CD4-positive, CD25-positive, alpha-beta regulatory T cell (primary cell): ENCODE measurements at regions not wholly inside any gene's neighbourhood (a gene's known extent, or its start where the extent isn't known, plus 50 kb on each side); places are given as distances from the start of the nearest gene placed in this dataset.

Source experiments
- ATAC-seq, 2 donors: fragments of 150-1000 bp; cut with Tn5 transposase; one replicate each; pipeline ENCODE4 v1.10.0; 2021; ENCODE audit warnings: low read depth in 2 of 2, moderate number of reproducible peaks in 2 of 2, moderate library complexity in 1 of 2
- DNase-seq, 3 donors: peaks; one replicate each; pipeline versions ENCODE4 v3.0.0 to v3.0.0-alpha.2; 2012 to 2022; ENCODE audit warnings: mixed read lengths in 1 of 3
- H3K27ac ChIP-seq: one replicate; pipeline ENCODE4 v1.7.0; 2013; ENCODE audit warnings: mild to moderate bottlenecking, low read length; ENCODE audit not compliant: insufficient read depth, poor library complexity, severe bottlenecking
- H3K27me3 ChIP-seq: one replicate; pipeline ENCODE4 v1.7.0; 2013; ENCODE audit warnings: low read length; ENCODE audit not compliant: control insufficient read depth, insufficient read depth
- H3K36me3 ChIP-seq: one replicate; pipeline ENCODE4 v1.7.0; 2013; ENCODE audit warnings: mild to moderate bottlenecking, low read length, moderate library complexity; ENCODE audit not compliant: control insufficient read depth, insufficient read depth
- H3K4me1 ChIP-seq: 2 replicates; pipeline ENCODE4 v1.7.0; 2013; ENCODE audit warnings: mild to moderate bottlenecking, low read length; ENCODE audit not compliant: insufficient read depth, control insufficient read depth, poor library complexity, severe bottlenecking
- H3K4me3 ChIP-seq: one replicate; pipeline ENCODE4 v1.7.0; 2013; ENCODE audit warnings: low read depth, mild to moderate bottlenecking, low read length, moderate library complexity
- H3K9me3 ChIP-seq, 2 experiments: 1 replicate in 1 of 2; 2 replicates in 1 of 2; pipeline ENCODE4 v1.7.0; 2013; ENCODE audit warnings: low read length in 2 of 2, mild to moderate bottlenecking in 1 of 2, moderate library complexity in 1 of 2; ENCODE audit not compliant: control insufficient read depth in 2 of 2
- H3K27ac Mint-ChIP-seq, 3 donors: one replicate each; pipeline ENCODE4 v1.8.0; 2020 to 2022; ENCODE audit warnings: mild to moderate bottlenecking in 3 of 3, mixed read lengths in 3 of 3, moderate library complexity in 2 of 3
- H3K27me3 Mint-ChIP-seq: one replicate; pipeline ENCODE4 v1.8.0; 2022; ENCODE audit warnings: mild to moderate bottlenecking, mixed read lengths
- H3K36me3 Mint-ChIP-seq: one replicate; pipeline ENCODE4 v1.8.0; 2020; ENCODE audit warnings: mixed read lengths
- H3K4me1 Mint-ChIP-seq, 4 donors: one replicate each; pipeline ENCODE4 v1.8.0; 2020 to 2022; ENCODE audit warnings: mixed read lengths in 4 of 4, mild to moderate bottlenecking in 1 of 4
- H3K4me3 Mint-ChIP-seq, 4 donors: one replicate each; pipeline ENCODE4 v1.8.0; 2020 to 2022; ENCODE audit warnings: mild to moderate bottlenecking in 4 of 4, mixed read lengths in 4 of 4, moderate library complexity in 3 of 4
- H3K9me3 Mint-ChIP-seq, 7 donors: one replicate each; pipeline ENCODE4 v1.8.0; 2020 to 2022; ENCODE audit warnings: mixed read lengths in 7 of 7, mild to moderate bottlenecking in 3 of 7, moderate library complexity in 2 of 7

DNA sequence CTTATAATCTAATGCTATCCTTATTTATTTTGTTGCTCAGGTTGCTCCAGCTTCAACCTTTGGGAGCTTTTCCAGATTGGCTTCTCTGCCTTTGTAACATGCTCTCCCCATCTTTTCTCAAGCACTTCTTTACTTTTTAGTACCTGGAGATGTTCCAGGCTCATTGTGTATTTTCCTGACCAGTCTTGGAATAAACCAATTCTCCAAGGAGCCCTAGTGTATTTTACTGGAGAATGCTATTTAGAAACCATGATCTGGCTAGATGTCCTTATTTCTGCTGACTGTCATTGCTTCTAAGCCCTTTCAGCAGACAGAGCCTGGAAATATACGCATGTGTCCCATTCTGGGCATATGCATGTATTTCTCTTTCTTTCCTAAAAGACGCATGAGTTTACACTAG lies 95.7 kb downstream of the EMX2 start:
- Mint-ChIP-seq H3K36me3 (no peaks in the 10 kb centered on the region), H3K27me3 (peaks cover 38% of the 10 kb centered on the region), H3K27ac (no peak overlapping the region), H3K4me3 (no peak overlapping the region), H3K9me3 (peaks cover 0 to 3% (median 0%) of the 10 kb centered on the region in 7 donors), H3K4me1 (no peaks in the 10 kb centered on the region)
- DNase-seq (no peak), ATAC-seq (no peak)
- Histone ChIP-seq H3K9me3 (no peaks in the 10 kb centered on the region), H3K27ac (no peak overlapping the region), H3K4me1 (no peaks in the 10 kb centered on the region), H3K27me3 (peaks cover 5% of the 10 kb centered on the region), H3K36me3 (no peaks in the 10 kb centered on the region), H3K4me3 (no peak overlapping the region)

DNA sequence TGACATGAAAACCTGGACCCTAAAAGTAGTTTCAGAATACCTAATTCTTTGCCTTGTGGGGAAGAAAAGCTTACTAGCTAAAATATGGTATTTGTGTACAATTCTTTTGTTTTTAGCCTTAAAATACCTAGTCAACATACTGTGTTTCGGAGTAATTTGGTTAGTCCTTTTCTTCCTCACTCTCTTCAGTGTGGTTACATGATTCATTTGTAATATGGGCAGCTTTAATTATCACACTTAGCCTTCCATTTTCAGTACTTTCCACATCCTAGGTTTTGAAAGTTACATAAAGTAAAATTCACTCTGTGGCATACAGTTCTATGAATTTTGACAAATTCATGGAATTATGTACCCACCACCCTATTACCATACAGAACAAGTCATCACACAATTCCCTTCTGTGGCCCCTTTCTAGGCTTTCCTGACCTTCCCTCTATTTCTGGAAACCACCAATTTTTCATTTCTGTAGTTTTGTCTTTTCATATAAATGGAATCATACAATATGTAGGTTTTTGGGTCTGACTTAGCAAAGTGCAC lies 96.2 kb downstream of the EMX2 start:
- no peak overlapping the region for H3K4me3 ChIP-seq
- Mint-ChIP-seq H3K4me1 (no peaks in the 10 kb centered on the region), H3K36me3 (no peaks in the 10 kb centered on the region), H3K4me3 (no peak overlapping the region), H3K27ac (no peak overlapping the region), H3K27me3 (peaks cover 36% of the 10 kb centered on the region), H3K9me3 (peaks cover 0 to 3% (median 0%) of the 10 kb centered on the region in 7 donors)
- H3K9me3 ChIP-seq = no peaks in the 10 kb centered on the region
- H3K36me3 ChIP-seq = no peaks in the 10 kb centered on the region
- no peaks in the 10 kb centered on the region for H3K4me1 ChIP-seq
- DNase-seq (no peak), ATAC-seq (no peak)
- peaks cover 4% of the 10 kb centered on the region for H3K27me3 ChIP-seq
- no peak overlapping the region for H3K27ac ChIP-seq

DNA sequence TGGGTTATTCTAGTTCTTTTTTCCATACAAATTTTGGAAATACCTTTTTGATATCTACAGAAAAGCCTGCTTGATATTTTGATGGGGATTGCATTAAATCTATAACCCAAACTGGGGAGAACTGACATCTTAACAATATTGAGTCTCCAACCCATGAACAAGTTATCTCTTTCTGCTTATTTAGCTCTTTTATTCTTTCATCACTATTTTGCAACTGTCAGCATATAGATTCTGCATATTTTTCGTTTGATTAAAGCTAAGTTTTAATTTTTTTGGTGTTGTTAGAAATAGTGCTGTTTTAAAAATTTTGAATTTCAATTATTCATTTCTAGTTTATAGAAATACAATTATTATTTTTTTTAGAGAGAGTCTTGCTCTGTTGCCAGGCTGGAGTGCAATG lies 97.9 kb downstream of the EMX2 start:
- Mint-ChIP-seq H3K9me3 (peaks cover 0 to 3% (median 0%) of the 10 kb centered on the region in 7 donors), H3K4me1 (no peaks in the 10 kb centered on the region), H3K36me3 (no peaks in the 10 kb centered on the region), H3K4me3 (no peak overlapping the region), H3K27ac (no peak overlapping the region), H3K27me3 (peaks cover 41% of the 10 kb centered on the region)
- no peaks in the 10 kb centered on the region for H3K36me3 ChIP-seq
- H3K4me3 ChIP-seq = no peak overlapping the region
- DNase-seq = no peak
- no peak overlapping the region for H3K27ac ChIP-seq
- no peaks in the 10 kb centered on the region for H3K4me1 ChIP-seq
- H3K27me3 ChIP-seq = no peaks in the 10 kb centered on the region
- H3K9me3 ChIP-seq = no peaks in the 10 kb centered on the region
- no peak for ATAC-seq

DNA sequence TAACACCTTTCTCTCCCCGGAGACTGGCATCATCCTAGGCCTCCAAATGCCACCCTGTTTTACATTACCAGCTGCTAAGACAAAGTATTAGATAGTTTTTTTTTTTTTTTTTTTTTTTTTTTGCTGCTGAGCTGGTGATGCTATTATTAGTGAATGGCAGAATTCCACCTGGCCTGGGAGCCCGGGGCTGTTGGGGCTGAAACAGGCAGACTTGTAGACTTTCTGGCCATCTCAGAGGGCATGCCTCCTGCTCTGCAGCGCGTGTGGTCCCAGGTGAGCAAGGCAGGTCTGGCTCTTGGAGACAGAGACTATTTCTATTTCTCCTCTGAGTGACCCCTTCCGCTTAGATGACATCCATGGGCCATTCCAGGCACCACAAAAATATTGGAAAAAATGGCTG lies 104.2 kb downstream of the EMX2 start:
- Mint-ChIP-seq H3K27ac (no peak overlapping the region), H3K9me3 (peaks cover 0 to 5% (median 4%) of the 10 kb centered on the region in 7 donors), H3K36me3 (no peaks in the 10 kb centered on the region), H3K4me3 (no peak overlapping the region), H3K4me1 (no peaks in the 10 kb centered on the region), H3K27me3 (peaks cover 54% of the 10 kb centered on the region)
- no peaks in the 10 kb centered on the region for H3K36me3 ChIP-seq
- H3K27ac ChIP-seq = no peak overlapping the region
- H3K4me3 ChIP-seq = no peak overlapping the region
- no peaks in the 10 kb centered on the region for H3K4me1 ChIP-seq
- H3K9me3 ChIP-seq = no peaks in the 10 kb centered on the region
- H3K27me3 ChIP-seq = peaks cover 2% of the 10 kb centered on the region
- no peak for ATAC-seq
- no peak for DNase-seq

DNA sequence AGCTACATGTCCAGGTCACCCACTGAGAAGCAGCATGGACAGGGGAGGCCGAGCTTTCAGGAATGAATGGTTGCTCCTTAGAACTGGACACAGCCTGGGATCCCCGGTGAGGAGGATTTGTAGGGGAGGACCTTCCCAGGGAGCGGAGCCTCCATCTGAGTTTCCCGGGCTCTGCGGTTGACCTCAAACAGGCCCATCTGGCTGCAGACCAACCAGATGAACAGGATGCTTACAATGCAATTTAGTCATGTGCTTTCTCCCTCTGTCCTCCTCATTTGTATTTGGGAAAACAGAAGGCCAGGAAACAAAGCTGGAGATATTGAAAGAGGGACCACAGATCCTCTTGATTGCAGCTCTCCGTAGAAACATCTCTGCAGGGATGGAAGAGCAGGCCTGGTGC lies 104.8 kb downstream of the EMX2 start:
- DNase-seq = no peak
- Mint-ChIP-seq H3K9me3 (peaks cover 0 to 5% (median 4%) of the 10 kb centered on the region in 7 donors), H3K27ac (no peak overlapping the region), H3K4me3 (no peak overlapping the region), H3K27me3 (peaks cover 48% of the 10 kb centered on the region), H3K4me1 (no peaks in the 10 kb centered on the region), H3K36me3 (no peaks in the 10 kb centered on the region)
- H3K9me3 ChIP-seq = no peaks in the 10 kb centered on the region
- H3K27ac ChIP-seq = no peak overlapping the region
- no peaks in the 10 kb centered on the region for H3K36me3 ChIP-seq
- no peaks in the 10 kb centered on the region for H3K4me1 ChIP-seq
- peaks cover 2% of the 10 kb centered on the region for H3K27me3 ChIP-seq
- no peak overlapping the region for H3K4me3 ChIP-seq
- ATAC-seq = no peak

DNA sequence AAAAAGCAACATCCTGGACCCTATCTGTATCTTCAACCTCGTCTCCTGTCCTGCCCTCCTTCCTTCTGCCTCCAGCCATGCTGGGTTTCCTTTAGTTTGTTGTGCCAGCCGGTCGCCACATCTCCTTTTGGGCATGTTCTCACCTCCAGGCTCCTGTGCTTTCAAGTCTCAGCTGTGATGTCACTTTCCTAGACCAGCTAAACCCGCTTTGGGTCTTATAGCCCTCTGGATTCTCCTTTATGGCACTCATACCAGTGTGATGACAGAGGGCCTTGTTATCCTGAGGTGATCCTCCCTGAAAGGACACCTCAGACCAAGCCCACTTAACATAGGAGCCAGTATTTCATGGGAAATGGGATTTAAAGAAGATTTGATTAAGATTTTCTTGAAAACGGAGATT lies 108.6 kb downstream of the EMX2 start:
- no peak overlapping the region for H3K27ac Mint-ChIP-seq
- no peak overlapping the region for H3K4me3 Mint-ChIP-seq
- H3K36me3 Mint-ChIP-seq = no peaks in the 10 kb centered on the region
- DNase-seq (no peak), ATAC-seq (no peak)
- Histone ChIP-seq H3K4me3 (no peak overlapping the region), H3K27me3 (no peaks in the 10 kb centered on the region), H3K4me1 (no peaks in the 10 kb centered on the region), H3K36me3 (no peaks in the 10 kb centered on the region), H3K9me3 (no peaks in the 10 kb centered on the region), H3K27ac (no peak overlapping the region)
- H3K27me3 Mint-ChIP-seq = peaks cover 35% of the 10 kb centered on the region
- peaks cover 0 to 16% (median 5%) of the 10 kb centered on the region in 7 donors for H3K9me3 Mint-ChIP-seq
- H3K4me1 Mint-ChIP-seq = peaks cover 0 to 12% (median 2%) of the 10 kb centered on the region in 4 donors

DNA sequence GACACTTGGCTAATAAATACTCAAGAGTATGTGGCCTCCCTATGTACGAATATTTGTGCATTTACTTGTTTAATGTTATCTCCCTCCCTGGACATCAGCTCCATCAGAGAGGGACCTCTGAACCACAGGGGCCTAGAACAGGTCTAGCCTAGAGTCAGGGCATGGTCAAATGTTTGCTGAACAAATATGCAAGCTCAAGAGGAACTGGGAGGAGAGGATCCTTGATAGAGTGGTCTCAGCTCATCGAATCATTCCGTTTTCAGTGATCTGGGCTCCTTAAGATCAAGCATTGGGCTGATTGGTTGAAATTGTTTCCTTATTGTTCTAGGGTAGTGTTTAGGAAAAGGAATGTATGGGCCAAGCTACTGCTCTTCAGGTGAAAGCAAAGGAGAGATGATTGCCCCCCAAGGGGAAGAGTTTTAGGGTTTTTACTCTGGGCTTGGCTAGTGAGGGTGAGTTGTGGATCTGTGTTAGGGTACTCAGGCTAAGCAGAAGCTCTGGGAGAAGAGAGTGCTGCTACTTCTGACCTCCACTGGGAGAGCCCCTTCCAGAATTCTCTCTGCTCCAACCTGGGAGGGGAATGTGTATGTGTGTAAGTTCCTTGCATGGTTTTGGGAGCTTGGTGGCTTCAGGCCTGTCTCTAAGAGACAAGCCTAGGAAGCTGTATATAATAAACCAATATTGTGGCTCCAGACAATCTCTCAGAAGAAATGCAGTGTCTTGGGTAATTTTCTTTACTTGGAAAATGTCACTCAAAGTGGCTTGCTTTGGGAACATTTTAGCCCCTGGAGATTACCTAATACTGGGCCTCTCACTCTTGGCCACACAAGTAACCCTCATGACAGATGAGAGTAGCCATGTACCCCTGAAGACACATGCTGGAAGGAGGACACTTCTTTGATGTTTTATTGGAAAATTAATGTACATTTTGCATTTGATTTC lies 110.0 kb downstream of the EMX2 start:
- Mint-ChIP-seq H3K4me1 (peaks cover 0 to 12% (median 2%) of the 10 kb centered on the region in 4 donors), H3K4me3 (no peak overlapping the region), H3K27me3 (peaks cover 22% of the 10 kb centered on the region), H3K9me3 (peaks cover 0 to 18% (median 6%) of the 10 kb centered on the region in 7 donors), H3K36me3 (no peaks in the 10 kb centered on the region), H3K27ac (no peak overlapping the region)
- Histone ChIP-seq H3K4me1 (no peaks in the 10 kb centered on the region), H3K27me3 (no peaks in the 10 kb centered on the region), H3K4me3 (no peak overlapping the region), H3K9me3 (no peaks in the 10 kb centered on the region), H3K27ac (no peak overlapping the region), H3K36me3 (no peaks in the 10 kb centered on the region)
- no peak for DNase-seq
- no peak for ATAC-seq

DNA sequence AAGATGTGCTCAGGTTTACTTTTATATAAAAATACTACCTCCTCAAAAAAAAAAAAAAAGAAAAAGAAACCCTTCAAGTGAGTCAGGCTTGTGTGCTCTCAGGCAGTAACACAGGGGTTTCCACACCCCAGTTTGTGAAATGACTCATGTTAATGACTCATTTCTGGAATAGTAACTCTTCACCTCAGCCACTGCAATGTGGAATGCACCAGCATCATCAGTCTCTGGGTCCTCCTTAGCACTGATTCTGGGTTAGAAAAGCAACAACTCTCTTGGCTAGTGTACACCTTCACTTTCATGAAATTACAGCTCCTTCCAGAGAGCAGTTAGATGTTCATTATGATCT lies 110.6 kb downstream of the EMX2 start:
- no peak overlapping the region for H3K27ac Mint-ChIP-seq
- H3K4me3 Mint-ChIP-seq = no peak overlapping the region
- H3K36me3 Mint-ChIP-seq = no peaks in the 10 kb centered on the region
- peaks cover 0 to 16% (median 8%) of the 10 kb centered on the region in 7 donors for H3K9me3 Mint-ChIP-seq
- peaks cover 15% of the 10 kb centered on the region for H3K27me3 Mint-ChIP-seq
- DNase-seq = peak in 2 of 3 donors; percentile 12 to 78
- no peak overlapping the region for H3K27ac ChIP-seq
- no peak overlapping the region for H3K4me3 ChIP-seq
- peak; percentile 44 to 52 for ATAC-seq
- no peaks in the 10 kb centered on the region for H3K36me3 ChIP-seq
- no peaks in the 10 kb centered on the region for H3K9me3 ChIP-seq
- peaks cover 0 to 12% (median 2%) of the 10 kb centered on the region in 4 donors for H3K4me1 Mint-ChIP-seq
- no peaks in the 10 kb centered on the region for H3K4me1 ChIP-seq
- H3K27me3 ChIP-seq = no peaks in the 10 kb centered on the region
